ENCODE measurements at regions not wholly inside any gene's neighbourhood (a gene's known extent, or its start where the extent isn't known, plus 50 kb on each side); places are given as distances from the start of the nearest gene placed in this dataset.

DNA sequence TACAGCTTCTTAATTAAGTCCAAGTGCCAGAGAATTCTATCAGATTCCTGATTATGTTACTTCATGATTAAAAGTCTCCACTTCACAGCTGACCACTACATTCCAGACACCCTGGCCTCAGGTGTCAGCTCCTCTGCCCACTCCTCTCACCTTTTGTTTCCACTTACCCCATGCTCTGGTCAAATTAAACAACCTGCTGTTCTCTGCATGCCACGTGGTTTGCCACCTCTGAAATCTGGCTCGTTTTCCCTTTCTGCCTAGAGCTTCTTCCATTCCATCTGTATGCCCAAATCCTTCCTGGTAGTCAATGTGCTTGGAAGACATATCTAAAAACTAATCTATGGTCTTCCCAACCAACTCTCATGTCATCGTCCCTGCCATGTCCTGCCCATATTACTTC lies 158.6 kb downstream of the ICE1 start:
- H3K4me3 ChIP-seq (replicated peaks; ENCODE audit: insufficient read depth, low read length): no peak overlapping the region
- H3K27me3 ChIP-seq (ENCODE audit: insufficient read depth, poor library complexity, severe bottlenecking): no peaks in the 10 kb centered on the region
- no peak for TF ChIP-seq GABPA (IDR thresholded peaks at IDR 0.05; ENCODE audit: low read depth)
- TF ChIP-seq CTCF (IDR thresholded peaks at IDR 0.05; ENCODE audit: insufficient read depth, low read length): no peak
- no peak for TF ChIP-seq SPI1 (IDR thresholded peaks at IDR 0.05; ENCODE audit: borderline replicate concordance, low read depth)
- no peak for TF ChIP-seq POLR2AphosphoS5 (IDR thresholded peaks at IDR 0.05; ENCODE audit: low read depth)
- TF ChIP-seq, protein P1, sequence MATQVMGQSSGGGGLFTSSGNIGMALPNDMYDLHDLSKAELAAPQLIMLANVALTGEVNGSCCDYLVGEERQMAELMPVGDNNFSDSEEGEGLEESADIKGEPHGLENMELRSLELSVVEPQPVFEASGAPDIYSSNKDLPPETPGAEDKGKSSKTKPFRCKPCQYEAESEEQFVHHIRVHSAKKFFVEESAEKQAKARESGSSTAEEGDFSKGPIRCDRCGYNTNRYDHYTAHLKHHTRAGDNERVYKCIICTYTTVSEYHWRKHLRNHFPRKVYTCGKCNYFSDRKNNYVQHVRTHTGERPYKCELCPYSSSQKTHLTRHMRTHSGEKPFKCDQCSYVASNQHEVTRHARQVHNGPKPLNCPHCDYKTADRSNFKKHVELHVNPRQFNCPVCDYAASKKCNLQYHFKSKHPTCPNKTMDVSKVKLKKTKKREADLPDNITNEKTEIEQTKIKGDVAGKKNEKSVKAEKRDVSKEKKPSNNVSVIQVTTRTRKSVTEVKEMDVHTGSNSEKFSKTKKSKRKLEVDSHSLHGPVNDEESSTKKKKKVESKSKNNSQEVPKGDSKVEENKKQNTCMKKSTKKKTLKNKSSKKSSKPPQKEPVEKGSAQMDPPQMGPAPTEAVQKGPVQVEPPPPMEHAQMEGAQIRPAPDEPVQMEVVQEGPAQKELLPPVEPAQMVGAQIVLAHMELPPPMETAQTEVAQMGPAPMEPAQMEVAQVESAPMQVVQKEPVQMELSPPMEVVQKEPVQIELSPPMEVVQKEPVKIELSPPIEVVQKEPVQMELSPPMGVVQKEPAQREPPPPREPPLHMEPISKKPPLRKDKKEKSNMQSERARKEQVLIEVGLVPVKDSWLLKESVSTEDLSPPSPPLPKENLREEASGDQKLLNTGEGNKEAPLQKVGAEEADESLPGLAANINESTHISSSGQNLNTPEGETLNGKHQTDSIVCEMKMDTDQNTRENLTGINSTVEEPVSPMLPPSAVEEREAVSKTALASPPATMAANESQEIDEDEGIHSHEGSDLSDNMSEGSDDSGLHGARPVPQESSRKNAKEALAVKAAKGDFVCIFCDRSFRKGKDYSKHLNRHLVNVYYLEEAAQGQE (IDR thresholded peaks at IDR 0.05; ENCODE audit: insufficient replicate concordance, low read depth): no peak
- no peak for DNase-seq (ENCODE audit: low read depth in 1 of 2, low spot score in 1 of 2)
- H3K27ac ChIP-seq (replicated peaks): no peak overlapping the region

GRCh38 chr5:5576744-5577143 lies 154.3 kb downstream of the ICE1 start:
- DNase-seq (ENCODE audit: low read depth in 1 of 2, low spot score in 1 of 2): no peak
- no peaks in the 10 kb centered on the region for H3K27me3 ChIP-seq (ENCODE audit: insufficient read depth, poor library complexity, severe bottlenecking)
- no peak overlapping the region for H3K27ac ChIP-seq (replicated peaks)
- H3K4me3 ChIP-seq (replicated peaks; ENCODE audit: insufficient read depth, low read length): no peak overlapping the region
- no peak for TF ChIP-seq POLR2AphosphoS5 (IDR thresholded peaks at IDR 0.05; ENCODE audit: low read depth)
- TF ChIP-seq, protein P1 (IDR thresholded peaks at IDR 0.05; ENCODE audit: insufficient replicate concordance, low read depth): no peak
- TF ChIP-seq SPI1 (IDR thresholded peaks at IDR 0.05; ENCODE audit: borderline replicate concordance, low read depth): no peak
- TF ChIP-seq GABPA (IDR thresholded peaks at IDR 0.05; ENCODE audit: low read depth): no peak
- no peak for TF ChIP-seq CTCF (IDR thresholded peaks at IDR 0.05; ENCODE audit: insufficient read depth, low read length)

DNA sequence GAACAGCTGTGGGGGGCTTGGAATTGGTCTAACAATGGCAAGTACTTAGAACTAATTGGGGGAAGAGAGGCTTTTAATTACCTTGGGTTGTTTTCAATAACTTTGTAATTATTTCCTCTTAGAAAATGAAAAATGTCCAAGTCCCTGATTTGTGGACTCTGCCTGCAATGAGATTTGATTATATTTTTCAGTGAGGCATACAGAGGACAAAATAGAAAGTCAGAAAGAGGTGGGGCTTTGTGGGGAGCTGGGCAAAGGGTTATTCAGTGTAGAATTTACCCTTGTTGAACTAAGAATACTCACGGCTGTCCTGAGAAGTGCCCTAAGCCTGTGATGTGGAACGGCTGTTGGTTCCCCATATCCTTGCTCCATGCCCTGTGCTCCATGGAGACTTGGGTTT lies 153.0 kb downstream of the ICE1 start:
- DNase-seq (ENCODE audit: low read depth in 1 of 2, low spot score in 1 of 2): no peak
- TF ChIP-seq CTCF (IDR thresholded peaks at IDR 0.05; ENCODE audit: insufficient read depth, low read length) (no peak), SPI1 (IDR thresholded peaks at IDR 0.05; ENCODE audit: borderline replicate concordance, low read depth) (no peak), POLR2AphosphoS5 (IDR thresholded peaks at IDR 0.05; ENCODE audit: low read depth) (no peak), GABPA (IDR thresholded peaks at IDR 0.05; ENCODE audit: low read depth) (no peak)
- TF ChIP-seq, protein P1 (IDR thresholded peaks at IDR 0.05; ENCODE audit: insufficient replicate concordance, low read depth): no peak
- Histone ChIP-seq H3K4me3 (replicated peaks; ENCODE audit: insufficient read depth, low read length) (no peak overlapping the region), H3K27ac (replicated peaks) (no peak overlapping the region), H3K27me3 (ENCODE audit: insufficient read depth, poor library complexity, severe bottlenecking) (no peaks in the 10 kb centered on the region)

Data from HL-60 (cell line).